GM23338 (cell line): ENCODE measurements at regions not wholly inside any gene's neighbourhood (a gene's known extent, or its start where the extent isn't known, plus 50 kb on each side); places are given as distances from the start of the nearest gene placed in this dataset.

ENCODE experiments used
- ATAC-seq: fragments of 200-7000 bp; cut with Tn5 transposase; 3 replicates; pipeline ENCODE4 v1.9.1; 2020
- DNase-seq: peaks from one replicate; pipeline ENCODE4 v3.0.0-alpha.2; 2015; ENCODE audit warnings: low spot score
- H2AFZ ChIP-seq: fragments of 200-600 bp; sonication (generic); 2 replicates; pipeline ENCODE4 v1.8.0; 2016; ENCODE audit warnings: antibody characterized with exemption, mild to moderate bottlenecking, moderate library complexity
- H3F3A ChIP-seq: fragments of 200-600 bp; sonication (generic); replicated peaks from 2 replicates; pipeline ENCODE4 v1.8.0; 2017; ENCODE audit warnings: antibody characterized with exemption, mixed run types, low read depth
- H3K27ac ChIP-seq: fragments of 200-600 bp; sonication (generic); 2 replicates; pipeline ENCODE4 v1.6.1; 2016; ENCODE audit warnings: low read depth
- H3K27me3 ChIP-seq: fragments of 200-600 bp; sonication (generic); 2 replicates; pipeline ENCODE4 v1.8.0; 2016; ENCODE audit warnings: mild to moderate bottlenecking, mixed run types, moderate library complexity; ENCODE audit not compliant: insufficient read depth
- H3K36me3 ChIP-seq: fragments of 200-600 bp; sonication (generic); 2 replicates; pipeline ENCODE4 v1.8.0; 2016; ENCODE audit warnings: mild to moderate bottlenecking; ENCODE audit not compliant: insufficient read depth
- H3K4me1 ChIP-seq: fragments of 200-600 bp; sonication (generic); 2 replicates; pipeline ENCODE4 v1.8.0; 2016; ENCODE audit warnings: mild to moderate bottlenecking, moderate library complexity; ENCODE audit not compliant: insufficient read depth
- H3K4me2 ChIP-seq: fragments of 200-600 bp; sonication (generic); 2 replicates; pipeline ENCODE4 v1.7.1; 2017; ENCODE audit warnings: mixed run types
- H3K4me3 ChIP-seq: fragments of 200-600 bp; sonication (generic); 2 replicates; pipeline ENCODE4 v1.6.1; 2016; ENCODE audit warnings: mixed run types
- H3K79me2 ChIP-seq: fragments of 200-600 bp; sonication (generic); replicated peaks from 2 replicates; pipeline ENCODE4 v1.8.0; 2017; ENCODE audit warnings: mild to moderate bottlenecking; ENCODE audit not compliant: insufficient read depth
- H3K9me2 ChIP-seq: fragments of 200-600 bp; sonication (generic); 2 replicates; pipeline ENCODE4 v1.8.0; 2017; ENCODE audit not compliant: insufficient read depth
- H4K20me1 ChIP-seq: fragments of 200-600 bp; sonication (generic); replicated peaks from 2 replicates; pipeline ENCODE4 v1.8.0; 2017; ENCODE audit warnings: mild to moderate bottlenecking; ENCODE audit not compliant: insufficient read depth
- H3K27ac Mint-ChIP-seq: 2 replicates; pipeline ENCODE4 v1.8.0; 2020; ENCODE audit warnings: inconsistent platforms, mild to moderate bottlenecking, moderate library complexity, mixed read lengths
- H3K27me3 Mint-ChIP-seq: 3 replicates; pipeline ENCODE4 v1.8.0; 2022; ENCODE audit warnings: low read depth, mild to moderate bottlenecking, moderate library complexity, mixed read lengths, inconsistent platforms; ENCODE audit not compliant: insufficient read depth, poor library complexity
- H3K36me3 Mint-ChIP-seq: 3 replicates; pipeline ENCODE4 v1.8.0; 2021; ENCODE audit warnings: low read depth, mild to moderate bottlenecking, inconsistent platforms, moderate library complexity, mixed read lengths
- H3K4me1 Mint-ChIP-seq: 3 replicates; pipeline ENCODE4 v1.8.0; 2020; ENCODE audit warnings: mild to moderate bottlenecking, inconsistent platforms, mixed read lengths
- H3K4me3 Mint-ChIP-seq: 3 replicates; pipeline ENCODE4 v1.8.0; 2021; ENCODE audit warnings: moderate library complexity, mild to moderate bottlenecking, inconsistent platforms, mixed read lengths
- H3K9me3 Mint-ChIP-seq: 3 replicates; pipeline ENCODE4 v1.8.0; 2020; ENCODE audit warnings: moderate library complexity, mild to moderate bottlenecking, inconsistent platforms, mixed read lengths
- CREB1 ChIP-seq: fragments of 250-450 bp; sonication (Bioruptor Pico); IDR thresholded peaks from 2 replicates; pipeline ENCODE4 v1.5.0; 2020; ENCODE audit warnings: low read depth, mild to moderate bottlenecking, moderate library complexity
- EZH2 ChIP-seq: fragments of 200-600 bp; sonication (generic); IDR thresholded peaks from one replicate; pipeline ENCODE4 v1.8.0; 2017; ENCODE audit warnings: antibody characterized with exemption, mild to moderate bottlenecking, low read depth; ENCODE audit not compliant: unreplicated experiment
- JUNB ChIP-seq: IDR thresholded peaks from one replicate; pipeline ENCODE4 v1.6.1; 2016; ENCODE audit warnings: antibody characterized with exemption; ENCODE audit not compliant: unreplicated experiment
- NANOG ChIP-seq: IDR thresholded peaks from 2 replicates; pipeline ENCODE4 v1.6.1; 2016; ENCODE audit warnings: antibody characterized with exemption, borderline replicate concordance
- STAT1 ChIP-seq: IDR thresholded peaks from one replicate; pipeline ENCODE4 v1.6.1; 2016; ENCODE audit warnings: antibody characterized with exemption; ENCODE audit not compliant: unreplicated experiment
- TF ChIP-seq, protein P1 (sequence below): fragments of 250-450 bp; sonication (Bioruptor Pico); IDR thresholded peaks from 2 replicates; pipeline ENCODE4 v1.5.0; 2020; ENCODE audit warnings: mild to moderate bottlenecking, moderate library complexity
- TF ChIP-seq, protein P2 (sequence below): IDR thresholded peaks from one replicate; pipeline ENCODE4 v1.6.1; 2018; ENCODE audit warnings: antibody characterized with exemption; ENCODE audit not compliant: unreplicated experiment

- TF ChIP-seq, protein P1, sequence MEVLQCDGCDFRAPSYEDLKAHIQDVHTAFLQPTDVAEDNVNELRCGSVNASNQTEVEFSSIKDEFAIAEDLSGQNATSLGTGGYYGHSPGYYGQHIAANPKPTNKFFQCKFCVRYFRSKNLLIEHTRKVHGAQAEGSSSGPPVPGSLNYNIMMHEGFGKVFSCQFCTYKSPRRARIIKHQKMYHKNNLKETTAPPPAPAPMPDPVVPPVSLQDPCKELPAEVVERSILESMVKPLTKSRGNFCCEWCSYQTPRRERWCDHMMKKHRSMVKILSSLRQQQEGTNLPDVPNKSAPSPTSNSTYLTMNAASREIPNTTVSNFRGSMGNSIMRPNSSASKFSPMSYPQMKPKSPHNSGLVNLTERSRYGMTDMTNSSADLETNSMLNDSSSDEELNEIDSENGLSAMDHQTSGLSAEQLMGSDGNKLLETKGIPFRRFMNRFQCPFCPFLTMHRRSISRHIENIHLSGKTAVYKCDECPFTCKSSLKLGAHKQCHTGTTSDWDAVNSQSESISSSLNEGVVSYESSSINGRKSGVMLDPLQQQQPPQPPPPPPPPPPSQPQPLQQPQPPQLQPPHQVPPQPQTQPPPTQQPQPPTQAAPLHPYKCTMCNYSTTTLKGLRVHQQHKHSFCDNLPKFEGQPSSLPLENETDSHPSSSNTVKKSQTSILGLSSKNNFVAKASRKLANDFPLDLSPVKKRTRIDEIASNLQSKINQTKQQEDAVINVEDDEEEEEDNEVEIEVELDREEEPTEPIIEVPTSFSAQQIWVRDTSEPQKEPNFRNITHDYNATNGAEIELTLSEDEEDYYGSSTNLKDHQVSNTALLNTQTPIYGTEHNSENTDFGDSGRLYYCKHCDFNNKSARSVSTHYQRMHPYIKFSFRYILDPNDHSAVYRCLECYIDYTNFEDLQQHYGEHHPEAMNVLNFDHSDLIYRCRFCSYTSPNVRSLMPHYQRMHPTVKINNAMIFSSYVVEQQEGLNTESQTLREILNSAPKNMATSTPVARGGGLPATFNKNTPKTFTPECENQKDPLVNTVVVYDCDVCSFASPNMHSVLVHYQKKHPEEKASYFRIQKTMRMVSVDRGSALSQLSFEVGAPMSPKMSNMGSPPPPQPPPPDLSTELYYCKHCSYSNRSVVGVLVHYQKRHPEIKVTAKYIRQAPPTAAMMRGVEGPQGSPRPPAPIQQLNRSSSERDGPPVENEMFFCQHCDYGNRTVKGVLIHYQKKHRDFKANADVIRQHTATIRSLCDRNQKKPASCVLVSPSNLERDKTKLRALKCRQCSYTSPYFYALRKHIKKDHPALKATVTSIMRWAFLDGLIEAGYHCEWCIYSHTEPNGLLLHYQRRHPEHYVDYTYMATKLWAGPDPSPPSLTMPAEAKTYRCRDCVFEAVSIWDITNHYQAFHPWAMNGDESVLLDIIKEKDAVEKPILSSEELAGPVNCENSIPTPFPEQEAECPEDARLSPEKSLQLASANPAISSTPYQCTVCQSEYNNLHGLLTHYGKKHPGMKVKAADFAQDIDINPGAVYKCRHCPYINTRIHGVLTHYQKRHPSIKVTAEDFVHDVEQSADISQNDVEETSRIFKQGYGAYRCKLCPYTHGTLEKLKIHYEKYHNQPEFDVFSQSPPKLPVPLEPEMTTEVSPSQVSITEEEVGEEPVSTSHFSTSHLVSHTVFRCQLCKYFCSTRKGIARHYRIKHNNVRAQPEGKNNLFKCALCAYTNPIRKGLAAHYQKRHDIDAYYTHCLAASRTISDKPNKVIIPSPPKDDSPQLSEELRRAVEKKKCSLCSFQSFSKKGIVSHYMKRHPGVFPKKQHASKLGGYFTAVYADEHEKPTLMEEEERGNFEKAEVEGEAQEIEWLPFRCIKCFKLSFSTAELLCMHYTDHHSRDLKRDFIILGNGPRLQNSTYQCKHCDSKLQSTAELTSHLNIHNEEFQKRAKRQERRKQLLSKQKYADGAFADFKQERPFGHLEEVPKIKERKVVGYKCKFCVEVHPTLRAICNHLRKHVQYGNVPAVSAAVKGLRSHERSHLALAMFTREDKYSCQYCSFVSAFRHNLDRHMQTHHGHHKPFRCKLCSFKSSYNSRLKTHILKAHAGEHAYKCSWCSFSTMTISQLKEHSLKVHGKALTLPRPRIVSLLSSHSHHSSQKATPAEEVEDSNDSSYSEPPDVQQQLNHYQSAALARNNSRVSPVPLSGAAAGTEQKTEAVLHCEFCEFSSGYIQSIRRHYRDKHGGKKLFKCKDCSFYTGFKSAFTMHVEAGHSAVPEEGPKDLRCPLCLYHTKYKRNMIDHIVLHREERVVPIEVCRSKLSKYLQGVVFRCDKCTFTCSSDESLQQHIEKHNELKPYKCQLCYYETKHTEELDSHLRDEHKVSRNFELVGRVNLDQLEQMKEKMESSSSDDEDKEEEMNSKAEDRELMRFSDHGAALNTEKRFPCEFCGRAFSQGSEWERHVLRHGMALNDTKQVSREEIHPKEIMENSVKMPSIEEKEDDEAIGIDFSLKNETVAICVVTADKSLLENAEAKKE: no peak
These were observed 184.8 kb downstream of the LRRN1 start (continued) for GRCh38 chr3:3984053-3984452.

DNA sequence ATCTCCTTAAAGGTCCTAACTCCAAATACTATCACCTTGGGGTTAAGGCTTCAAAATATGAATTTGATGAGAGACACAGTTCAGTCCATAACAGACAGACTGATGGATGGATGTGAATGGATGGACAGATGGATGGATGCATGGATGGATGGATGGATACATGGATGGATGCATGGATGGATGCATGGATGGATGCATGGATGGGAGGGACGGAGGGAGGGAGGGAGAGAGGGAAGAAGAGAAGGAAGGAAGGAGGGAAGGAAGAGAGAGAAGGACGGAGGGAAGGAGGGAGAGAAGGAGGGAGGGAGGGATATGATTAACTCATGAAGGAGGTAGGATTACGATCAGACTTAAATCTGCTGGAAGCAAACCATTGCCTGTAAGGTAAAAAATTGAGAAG is 192.4 kb downstream of the LRRN1 start:
- no peaks in the 10 kb centered on the region for H3K4me1 Mint-ChIP-seq
- Histone ChIP-seq H3K4me3 (no peak overlapping the region), H2AFZ (no peak overlapping the region), H3K36me3 (no peaks in the 10 kb centered on the region), H3K27ac (no peak overlapping the region), H4K20me1 (no peaks in the 10 kb centered on the region), H3K4me2 (no peak overlapping the region), H3K27me3 (no peaks in the 10 kb centered on the region), H3K79me2 (no peaks in the 10 kb centered on the region), H3K4me1 (no peaks in the 10 kb centered on the region), H3F3A (no peaks in the 10 kb centered on the region), H3K9me2 (no peaks in the 10 kb centered on the region)
- H3K36me3 Mint-ChIP-seq: peaks cover 3% of the 10 kb centered on the region; the same call in 1 of the 3 replicates
- ATAC-seq: no peak
- H3K27me3 Mint-ChIP-seq: no peaks in the 10 kb centered on the region
- peaks cover 62% of the 10 kb centered on the region for H3K9me3 Mint-ChIP-seq
- H3K4me3 Mint-ChIP-seq: no peak overlapping the region
- H3K27ac Mint-ChIP-seq: no peak overlapping the region
- DNase-seq: no peak
- TF ChIP-seq STAT1 (no peak), CREB1 (CRISPR knock-in tag) (no peak), EZH2 (no peak), NANOG (no peak), JUNB (no peak)
- TF ChIP-seq, protein P1: no peak
- TF ChIP-seq, protein P2, sequence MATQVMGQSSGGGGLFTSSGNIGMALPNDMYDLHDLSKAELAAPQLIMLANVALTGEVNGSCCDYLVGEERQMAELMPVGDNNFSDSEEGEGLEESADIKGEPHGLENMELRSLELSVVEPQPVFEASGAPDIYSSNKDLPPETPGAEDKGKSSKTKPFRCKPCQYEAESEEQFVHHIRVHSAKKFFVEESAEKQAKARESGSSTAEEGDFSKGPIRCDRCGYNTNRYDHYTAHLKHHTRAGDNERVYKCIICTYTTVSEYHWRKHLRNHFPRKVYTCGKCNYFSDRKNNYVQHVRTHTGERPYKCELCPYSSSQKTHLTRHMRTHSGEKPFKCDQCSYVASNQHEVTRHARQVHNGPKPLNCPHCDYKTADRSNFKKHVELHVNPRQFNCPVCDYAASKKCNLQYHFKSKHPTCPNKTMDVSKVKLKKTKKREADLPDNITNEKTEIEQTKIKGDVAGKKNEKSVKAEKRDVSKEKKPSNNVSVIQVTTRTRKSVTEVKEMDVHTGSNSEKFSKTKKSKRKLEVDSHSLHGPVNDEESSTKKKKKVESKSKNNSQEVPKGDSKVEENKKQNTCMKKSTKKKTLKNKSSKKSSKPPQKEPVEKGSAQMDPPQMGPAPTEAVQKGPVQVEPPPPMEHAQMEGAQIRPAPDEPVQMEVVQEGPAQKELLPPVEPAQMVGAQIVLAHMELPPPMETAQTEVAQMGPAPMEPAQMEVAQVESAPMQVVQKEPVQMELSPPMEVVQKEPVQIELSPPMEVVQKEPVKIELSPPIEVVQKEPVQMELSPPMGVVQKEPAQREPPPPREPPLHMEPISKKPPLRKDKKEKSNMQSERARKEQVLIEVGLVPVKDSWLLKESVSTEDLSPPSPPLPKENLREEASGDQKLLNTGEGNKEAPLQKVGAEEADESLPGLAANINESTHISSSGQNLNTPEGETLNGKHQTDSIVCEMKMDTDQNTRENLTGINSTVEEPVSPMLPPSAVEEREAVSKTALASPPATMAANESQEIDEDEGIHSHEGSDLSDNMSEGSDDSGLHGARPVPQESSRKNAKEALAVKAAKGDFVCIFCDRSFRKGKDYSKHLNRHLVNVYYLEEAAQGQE: no peak
